GM18867 (cell line): ENCODE measurements at regions not wholly inside any gene's neighbourhood (a gene's known extent, or its start where the extent isn't known, plus 50 kb on each side); places are given as distances from the start of the nearest gene placed in this dataset.

Source experiments
- ATAC-seq: cut with Tn5 transposase; IDR thresholded peaks from one replicate; pipeline ENCODE4 v1.9.1; 2021; ENCODE audit warnings: mild to moderate bottlenecking, moderate library complexity; ENCODE audit not compliant: unreplicated experiment

- ATAC-seq, result no peak
Observed at GRCh38 chr3:117434661-117435412, 725.3 kb downstream of the TUSC7 start.

DNA sequence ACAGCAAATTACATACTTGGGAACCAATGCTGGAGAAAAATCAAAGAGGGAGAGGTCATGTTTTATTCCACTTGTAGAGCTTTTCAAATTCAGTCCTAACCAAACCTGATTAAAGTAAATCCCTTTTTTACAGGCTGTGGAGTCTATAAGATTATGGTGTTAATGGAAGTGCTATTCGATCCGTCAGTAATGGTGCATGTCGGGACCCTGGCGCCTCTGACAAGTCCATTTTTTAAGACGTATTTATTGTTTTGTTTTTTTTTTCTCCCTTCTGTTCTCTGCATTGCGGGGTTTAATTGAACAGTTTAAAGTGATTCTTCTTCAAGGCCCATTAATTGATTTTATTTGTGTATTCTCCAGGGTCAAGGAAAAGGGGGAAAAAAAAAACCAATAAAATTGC is 725.9 kb downstream of the TUSC7 start:
- ATAC-seq, result no peak

GRCh38 chr3:117439812-117440211 is 730.2 kb downstream of the TUSC7 start:
- no peak for ATAC-seq

DNA sequence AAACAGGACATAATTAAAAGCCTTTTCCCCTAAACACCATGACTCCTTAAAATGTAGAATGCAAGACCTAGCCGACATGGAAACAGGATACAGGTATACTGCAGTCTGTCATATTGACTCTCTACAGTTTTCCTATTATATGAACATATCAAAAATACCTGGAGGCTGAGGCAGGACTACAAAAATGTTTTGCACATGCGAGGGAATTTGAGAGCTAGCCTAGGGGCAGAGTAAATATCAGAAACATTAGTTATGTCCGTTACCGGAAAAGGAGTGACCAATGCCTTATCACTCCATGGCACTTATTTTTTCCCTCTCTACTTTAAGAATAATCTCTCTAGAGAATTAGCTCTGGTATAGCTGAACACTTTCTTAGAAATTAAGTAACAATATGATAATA is 732.3 kb downstream of the TUSC7 start:
- ATAC-seq, result no peak

- no peak for ATAC-seq
Observed at GRCh38 chr3:117442566-117442965, 733.0 kb downstream of the TUSC7 start.

- ATAC-seq, result no peak
Observed at GRCh38 chr3:117443014-117443413, 733.4 kb downstream of the TUSC7 start.

DNA sequence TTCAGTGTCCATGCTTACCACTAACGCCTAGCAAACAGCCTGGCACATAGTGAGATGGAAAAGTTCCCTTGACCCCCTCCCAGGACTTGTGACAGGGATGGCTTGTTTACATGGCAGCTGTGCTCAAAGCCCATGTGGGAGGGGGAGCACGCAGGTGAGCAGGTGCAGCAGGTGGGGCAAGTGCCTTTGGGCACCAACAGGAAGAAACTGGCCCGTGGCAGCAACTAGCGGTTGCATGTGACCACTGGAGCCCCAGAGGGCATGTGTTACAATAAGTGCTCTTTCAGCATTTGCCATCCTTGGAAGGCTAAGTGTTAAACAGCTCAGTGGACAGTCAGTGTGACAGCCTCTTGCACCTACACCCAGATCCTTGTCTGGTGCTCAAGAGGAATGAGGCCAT is 734.6 kb downstream of the TUSC7 start:
- ATAC-seq, result no peak

DNA sequence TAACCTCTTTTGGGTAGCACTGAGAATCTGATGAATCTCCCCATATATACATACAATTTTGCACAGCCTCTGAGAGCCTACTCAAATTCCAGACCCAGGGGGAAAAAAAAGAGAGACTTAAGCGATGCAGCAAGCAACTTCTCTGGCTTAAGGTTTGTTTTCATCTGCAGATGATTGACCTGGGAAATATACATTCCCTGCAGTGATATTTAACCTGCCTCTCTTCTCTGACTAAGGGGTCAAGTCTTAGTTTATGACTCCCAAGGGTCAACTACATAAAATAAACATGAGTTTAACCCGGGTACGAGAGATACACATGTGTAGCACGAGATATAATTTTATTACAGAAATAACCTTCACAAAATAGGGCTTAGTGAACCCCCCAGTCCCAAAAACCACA is 737.8 kb downstream of the TUSC7 start:
- ATAC-seq, result no peak

GRCh38 chr3:117450026-117450425 is 740.4 kb downstream of the TUSC7 start:
- no peak for ATAC-seq

DNA sequence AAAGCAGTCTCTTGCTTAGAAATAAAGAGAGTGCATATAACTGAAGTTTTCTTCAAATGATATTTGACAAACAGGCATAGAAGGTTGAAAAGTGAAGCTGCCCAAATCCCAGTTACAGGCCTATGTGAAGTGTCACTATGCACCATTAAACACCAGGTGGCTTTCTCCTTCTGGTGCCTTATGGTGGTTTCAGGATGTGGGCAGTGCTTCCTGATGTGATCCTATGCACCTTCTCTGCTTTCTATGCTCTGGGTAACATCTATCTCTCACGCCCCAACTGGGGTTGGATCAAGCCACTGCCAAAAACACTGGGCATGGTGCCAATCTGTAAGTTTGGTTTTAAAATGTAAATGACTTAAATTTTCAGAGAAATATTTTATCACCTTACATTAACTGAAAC is 744.7 kb downstream of the TUSC7 start:
- peak; percentile 60 for ATAC-seq

- no peak for ATAC-seq
Observed at GRCh38 chr3:117454908-117455307, 745.3 kb downstream of the TUSC7 start.

- ATAC-seq, result no peak
Observed at GRCh38 chr3:117455782-117456181, 746.2 kb downstream of the TUSC7 start.

DNA sequence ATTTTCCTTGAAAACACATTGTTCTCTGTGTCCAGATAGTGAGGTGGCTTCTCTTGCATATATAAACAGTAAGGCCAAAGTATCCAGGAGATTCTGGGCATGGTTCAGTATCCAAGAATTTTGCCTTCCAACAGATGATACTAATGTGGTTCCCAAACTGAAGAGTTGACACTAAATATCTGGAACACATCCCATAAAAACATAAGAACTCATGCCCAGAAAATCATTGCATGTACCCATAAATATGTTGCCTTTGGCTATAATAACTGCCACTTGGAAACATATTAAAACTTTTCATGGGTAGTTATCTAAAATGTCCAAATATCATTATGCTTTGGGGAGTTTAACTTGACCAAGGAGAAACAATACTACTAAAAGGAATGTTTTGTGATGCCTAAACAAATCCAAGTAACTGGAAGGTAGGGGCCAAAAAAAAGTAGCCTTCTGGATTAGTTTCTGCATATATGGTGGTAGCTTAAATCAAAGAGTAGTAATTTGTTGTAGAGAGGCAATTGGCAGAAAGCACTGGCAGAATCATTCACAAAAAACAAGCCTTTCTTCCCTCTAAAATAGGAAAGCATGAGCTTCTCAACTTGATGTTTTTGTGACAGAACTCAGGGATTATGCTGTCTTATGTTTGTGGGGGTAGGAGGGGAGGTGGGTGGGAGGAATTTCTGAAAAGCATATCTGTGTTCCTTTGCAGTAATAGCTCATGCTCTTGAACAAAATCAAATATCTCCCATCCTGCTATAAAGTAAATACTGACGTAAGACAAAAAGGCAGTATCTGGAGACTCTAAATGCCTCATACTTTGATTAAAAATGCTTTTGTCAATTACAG is 753.9 kb downstream of the TUSC7 start:
- no peak for ATAC-seq

DNA sequence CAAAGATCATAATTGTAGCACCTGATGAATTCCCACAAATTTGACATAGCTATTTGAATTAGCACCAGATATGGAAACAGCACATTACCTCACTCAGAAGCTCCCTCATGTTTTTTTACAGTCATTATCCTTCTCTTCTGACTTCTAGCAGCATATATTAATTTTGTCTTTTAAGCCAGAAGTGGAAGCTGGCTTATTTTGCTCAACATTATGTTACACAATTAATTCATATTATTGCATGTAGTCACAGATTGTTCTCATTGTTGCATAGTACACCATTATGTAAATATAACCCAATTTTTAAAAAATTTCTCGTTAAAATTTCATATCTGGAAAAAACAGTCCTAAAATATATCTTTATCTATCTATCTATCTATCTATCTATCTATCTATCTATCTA is 762.3 kb downstream of the TUSC7 start:
- no peak for ATAC-seq

DNA sequence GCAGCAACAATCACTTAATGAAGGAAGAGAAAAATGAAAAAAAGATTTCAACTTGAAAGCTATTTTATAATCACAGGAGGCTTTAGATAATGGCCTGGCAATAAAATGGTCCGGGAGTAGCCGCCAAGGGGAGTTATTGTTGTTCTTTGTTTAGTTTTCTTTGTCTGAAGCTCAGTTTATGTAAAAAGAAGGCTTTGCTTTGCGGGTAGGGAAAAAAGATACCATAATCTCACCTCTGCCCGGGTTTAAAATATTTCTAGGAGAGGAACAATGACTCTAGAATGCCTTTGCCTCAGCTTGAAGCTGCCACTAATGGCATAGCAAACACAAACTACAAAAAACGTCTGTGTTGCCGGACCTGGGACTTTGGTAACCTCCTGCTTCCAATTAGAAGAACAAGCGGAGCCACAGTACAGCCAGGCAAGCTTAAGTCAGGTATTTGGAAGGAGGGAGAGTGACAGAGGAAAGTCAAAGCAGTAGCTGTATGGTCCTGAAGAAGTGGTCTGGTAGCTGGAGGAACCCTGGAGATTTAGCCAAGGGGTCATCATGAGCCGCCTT is 764.5 kb downstream of the TUSC7 start:
- ATAC-seq, result no peak

GRCh38 chr3:117476572-117476971 is 767.0 kb downstream of the TUSC7 start:
- no peak for ATAC-seq

DNA sequence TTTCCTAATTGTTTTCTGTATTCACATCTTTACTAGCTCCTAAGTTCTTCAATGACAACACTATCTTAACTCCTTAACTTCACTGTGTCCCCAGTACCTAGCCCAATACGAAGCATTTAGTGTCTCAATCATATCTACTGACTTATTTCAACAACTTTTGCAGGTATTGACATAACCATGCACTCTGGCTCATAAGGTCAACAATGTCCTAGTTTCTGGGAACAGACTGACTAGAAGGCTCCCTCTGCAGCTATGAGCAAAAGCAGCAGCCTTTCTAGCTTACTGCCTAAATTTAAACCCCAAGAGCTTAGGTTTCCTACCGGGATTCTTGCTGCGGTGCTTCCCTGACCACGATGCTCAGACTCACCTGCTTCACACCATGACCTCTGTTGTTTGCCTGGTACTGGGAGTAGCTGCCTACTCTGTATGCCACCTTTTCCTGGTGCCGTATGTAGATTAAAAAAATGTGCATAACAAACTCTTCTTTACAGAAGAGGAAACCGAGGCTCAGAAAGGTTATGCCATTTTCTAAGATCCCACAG is 767.7 kb downstream of the TUSC7 start:
- ATAC-seq, result no peak

DNA sequence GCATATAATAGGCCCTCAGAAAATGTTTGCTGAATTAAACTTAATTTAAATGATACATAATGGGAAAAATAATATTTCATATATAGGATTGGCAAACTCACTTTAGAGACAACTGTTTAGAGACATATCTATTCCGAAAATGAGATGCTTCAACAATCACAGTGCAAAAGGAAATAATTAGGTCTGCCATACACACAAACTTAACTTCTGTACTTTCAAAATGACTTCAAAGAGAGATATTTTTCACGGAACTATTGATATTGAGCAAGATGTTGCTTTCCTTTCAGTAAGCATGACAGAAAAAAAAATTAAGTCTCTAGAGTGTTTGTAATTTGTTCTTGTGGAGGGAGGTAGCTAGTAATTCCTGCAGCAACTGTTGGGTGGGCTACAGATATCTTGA is 769.5 kb downstream of the TUSC7 start:
- peak; percentile 87 for ATAC-seq

- no peak for ATAC-seq
Observed at GRCh38 chr3:117480525-117480924, 770.9 kb downstream of the TUSC7 start.

- no peak for ATAC-seq
Observed at GRCh38 chr3:117480972-117481371, 771.4 kb downstream of the TUSC7 start.

DNA sequence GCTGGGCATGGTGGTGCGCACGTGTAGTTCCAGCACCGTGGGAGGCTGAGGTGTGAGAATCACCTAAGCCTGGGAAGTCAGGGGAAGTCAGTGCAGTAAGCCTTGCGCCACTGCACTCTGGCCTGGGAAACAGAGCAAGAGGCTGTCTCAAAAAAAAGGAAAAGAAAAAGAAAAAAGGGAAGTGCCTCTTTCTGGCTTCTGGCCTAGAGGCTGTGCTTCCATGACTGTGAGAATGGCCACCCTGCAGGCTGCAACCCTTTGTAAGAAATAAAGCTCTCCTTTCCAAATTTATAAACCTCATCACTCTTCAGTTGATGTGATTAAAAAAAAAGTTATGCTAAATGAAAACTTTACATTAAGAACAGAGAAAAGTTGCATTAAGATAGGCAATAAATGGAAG is 774.3 kb downstream of the TUSC7 start:
- no peak for ATAC-seq

- peak; percentile 62 for ATAC-seq
Observed at GRCh38 chr3:117485841-117486240, 776.3 kb downstream of the TUSC7 start.
